HUDEP-2 (cell line): ENCODE measurements at regions not wholly inside any gene's neighbourhood (a gene's known extent, or its start where the extent isn't known, plus 50 kb on each side); places are given as distances from the start of the nearest gene placed in this dataset.
A peak's percentile ranks its signal among the peaks of the same experiment; 100 is the strongest.

Experiments
- DNase-seq, 76 experiments: peaks; one replicate each; lab custom pipeline; 2025; ENCODE audit not compliant: unreplicated experiment in 76 of 76; lab: John Stamatoyannopoulos, UW

- peak in 13 of 76 experiments; percentile 0 to 34 (median 14) for DNase-seq
Observed at GRCh38 chr11:80163441-80163840, 722.6 kb upstream of the TENM4 start.

GRCh38 chr11:80163011-80163410 lies 722.2 kb upstream of the TENM4 start:
- peak in 11 of 76 experiments; percentile 0 to 38 (median 20) for DNase-seq

- DNase-seq: no peak
Observed at GRCh38 chr11:80162387-80162786, 721.6 kb upstream of the TENM4 start.

GRCh38 chr11:80157447-80157846 lies 716.6 kb upstream of the TENM4 start:
- no peak for DNase-seq

GRCh38 chr11:80156062-80156461 lies 715.2 kb upstream of the TENM4 start:
- DNase-seq: no peak

GRCh38 chr11:80155412-80156017 lies 714.7 kb upstream of the TENM4 start:
- peak in 9 of 76 experiments; percentile 4 to 33 (median 17) for DNase-seq

GRCh38 chr11:80146232-80146631 lies 705.4 kb upstream of the TENM4 start:
- DNase-seq: no peak

GRCh38 chr11:80144897-80145594 lies 704.2 kb upstream of the TENM4 start:
- DNase-seq: no peak

GRCh38 chr11:80136991-80137390 lies 696.2 kb upstream of the TENM4 start:
- peak in 5 of 76 experiments; percentile 1 to 51 (median 14) for DNase-seq

GRCh38 chr11:80129396-80129795 lies 688.6 kb upstream of the TENM4 start:
- DNase-seq: no peak

- no peak for DNase-seq
Observed at GRCh38 chr11:80122211-80122610, 681.4 kb upstream of the TENM4 start.

GRCh38 chr11:80118073-80118472 lies 677.2 kb upstream of the TENM4 start:
- no peak for DNase-seq

- no peak for DNase-seq
Observed at GRCh38 chr11:80116796-80117195, 676.0 kb upstream of the TENM4 start.

GRCh38 chr11:80109652-80110051 lies 668.8 kb upstream of the TENM4 start:
- no peak for DNase-seq

- DNase-seq: peak in 1 of 76 experiments; percentile 14
Observed at GRCh38 chr11:80109031-80109430, 668.2 kb upstream of the TENM4 start.

GRCh38 chr11:80107415-80107814 lies 666.6 kb upstream of the TENM4 start:
- no peak for DNase-seq

- no peak for DNase-seq
Observed at GRCh38 chr11:80104191-80104590, 663.4 kb upstream of the TENM4 start.

- DNase-seq: no peak
Observed at GRCh38 chr11:80103142-80103859, 662.5 kb upstream of the TENM4 start.

- no peak for DNase-seq
Observed at GRCh38 chr11:80097146-80097545, 656.3 kb upstream of the TENM4 start.

- no peak for DNase-seq
Observed at GRCh38 chr11:80096736-80097135, 655.9 kb upstream of the TENM4 start.

- no peak for DNase-seq
Observed at GRCh38 chr11:80086496-80087055, 645.7 kb upstream of the TENM4 start.
